B cell (primary cell): ENCODE measurements at regions not wholly inside any gene's neighbourhood (a gene's known extent, or its start where the extent isn't known, plus 50 kb on each side); places are given as distances from the start of the nearest gene placed in this dataset.

Source experiments
- CTCF ChIP-seq: fragments of 200-600 bp; IDR thresholded peaks from one replicate; pipeline ENCODE4 v1.8.0; 2022; ENCODE audit warnings: antibody characterized with exemption, mild to moderate bottlenecking
- EZH2 ChIP-seq: IDR thresholded peaks from 2 replicates; pipeline ENCODE4 v1.6.1; 2012; ENCODE audit warnings: borderline replicate concordance, low read depth, mild to moderate bottlenecking, moderate library complexity, low read length; ENCODE audit not compliant: insufficient read depth, poor library complexity, severe bottlenecking

- TF ChIP-seq CTCF (no peak), EZH2 (no peak)
Observed at GRCh38 chr4:189129044-189129694, 811.5 kb upstream of the FRG1 start.
